HG02798 (cell line): ENCODE measurements at regions not wholly inside any gene's neighbourhood (a gene's known extent, or its start where the extent isn't known, plus 50 kb on each side); places are given as distances from the start of the nearest gene placed in this dataset.
"Not testable (repeated sequence)": the region's sequence is repeated elsewhere in the genome, so short reads cannot be mapped to it uniquely, and the experiment has no call there.

Source experiments
- ATAC-seq: cut with Tn5 transposase; IDR thresholded peaks from one replicate; pipeline ENCODE4 v1.9.1; 2021; ENCODE audit warnings: mild to moderate bottlenecking; ENCODE audit not compliant: unreplicated experiment, poor library complexity

GRCh38 chr2:82259551-82259950 is 1955.0 kb upstream of the LRRTM1 start:
- no peak for ATAC-seq

GRCh38 chr2:82257796-82258555 is 1953.4 kb upstream of the LRRTM1 start:
- no peak for ATAC-seq

DNA sequence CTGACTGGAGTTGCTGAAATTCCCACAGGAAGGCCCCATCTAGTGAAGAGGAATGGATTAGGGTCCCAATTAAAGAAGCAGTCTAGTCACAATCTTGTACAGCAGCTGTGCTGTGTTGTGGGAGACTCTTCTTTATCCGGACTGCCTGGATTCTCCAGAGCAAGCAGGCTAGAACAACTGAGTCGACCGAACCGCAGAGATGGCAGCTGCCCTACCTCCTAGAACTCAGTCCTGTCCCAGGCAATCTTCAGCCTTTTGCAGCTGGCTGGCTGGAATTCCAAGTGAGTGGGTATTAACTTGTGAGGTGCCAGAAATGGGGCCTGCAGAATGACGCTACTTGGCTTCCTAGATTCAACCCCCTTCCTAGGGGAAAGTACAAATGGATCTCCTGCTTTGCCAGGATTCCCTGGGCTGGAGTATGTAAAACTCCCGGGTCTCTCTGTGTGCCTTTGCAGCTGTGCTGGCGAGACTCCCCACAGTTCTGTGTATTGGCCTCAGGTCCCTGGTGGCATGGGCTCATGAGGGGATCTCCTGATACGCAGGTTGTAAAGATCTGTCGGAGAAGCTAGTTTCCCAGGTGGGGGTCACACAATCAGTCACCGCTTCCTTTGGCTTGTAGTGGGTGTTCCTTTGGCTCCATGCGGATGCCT is 1952.6 kb upstream of the LRRTM1 start:
- ATAC-seq, result no peak

DNA sequence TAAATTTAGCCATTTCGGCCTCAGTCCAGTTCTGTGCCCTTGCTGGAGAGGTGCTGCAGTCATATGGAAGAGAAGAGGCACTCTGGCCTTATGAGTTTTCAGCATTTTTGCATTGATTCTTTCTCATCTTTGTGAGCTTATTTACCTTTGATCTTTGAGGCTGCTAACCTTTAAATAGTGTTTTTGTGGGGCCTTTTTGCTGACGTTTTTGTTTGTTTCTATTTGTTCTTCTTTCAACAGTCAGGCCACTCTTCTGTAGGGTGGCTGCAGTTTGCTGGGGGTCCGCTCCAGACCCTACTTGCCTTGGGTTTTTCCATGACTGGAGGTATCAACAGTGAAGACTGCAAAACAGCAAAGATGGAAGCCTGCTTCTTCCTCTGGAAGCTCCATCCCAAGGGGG is 1951.7 kb upstream of the LRRTM1 start:
- no peak for ATAC-seq

GRCh38 chr2:82254728-82255127 is 1950.2 kb upstream of the LRRTM1 start:
- no peak for ATAC-seq

GRCh38 chr2:82246220-82246775 is 1941.7 kb upstream of the LRRTM1 start:
- ATAC-seq, result no peak

- ATAC-seq, result no peak
These were observed 1934.6 kb upstream of the LRRTM1 start for GRCh38 chr2:82239176-82239575.

DNA sequence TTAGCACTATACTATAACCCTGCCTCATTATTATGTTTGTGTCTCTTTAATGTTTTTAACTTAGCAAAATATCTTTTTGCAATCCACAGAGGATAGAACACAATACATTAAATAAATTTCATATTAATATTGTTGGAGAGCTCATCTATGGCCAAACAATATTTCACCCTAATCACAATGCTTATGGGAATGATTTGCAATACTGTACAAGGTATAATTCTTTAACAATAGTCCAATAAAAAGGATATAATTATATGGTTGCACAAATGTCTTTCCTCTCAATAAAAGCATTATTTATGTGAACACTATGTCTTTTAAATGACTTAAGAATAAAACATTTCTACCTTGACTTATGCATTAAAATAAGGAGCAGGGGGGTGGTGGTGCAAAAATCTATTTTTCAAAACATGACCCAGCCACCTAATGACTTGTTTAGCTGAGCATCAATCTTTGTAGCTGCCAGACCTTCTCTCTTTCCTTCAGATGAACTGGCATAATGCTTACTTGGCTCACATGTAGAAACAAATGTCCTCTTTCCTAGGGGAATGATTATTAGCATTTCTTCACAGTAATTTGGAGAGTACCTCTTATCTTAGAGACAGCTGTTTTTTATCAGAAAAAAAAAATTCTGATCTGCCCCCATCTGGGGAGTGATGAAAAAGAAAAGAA is 1933.6 kb upstream of the LRRTM1 start:
- no peak for ATAC-seq

GRCh38 chr2:82234283-82234874 is 1929.8 kb upstream of the LRRTM1 start:
- no peak for ATAC-seq

DNA sequence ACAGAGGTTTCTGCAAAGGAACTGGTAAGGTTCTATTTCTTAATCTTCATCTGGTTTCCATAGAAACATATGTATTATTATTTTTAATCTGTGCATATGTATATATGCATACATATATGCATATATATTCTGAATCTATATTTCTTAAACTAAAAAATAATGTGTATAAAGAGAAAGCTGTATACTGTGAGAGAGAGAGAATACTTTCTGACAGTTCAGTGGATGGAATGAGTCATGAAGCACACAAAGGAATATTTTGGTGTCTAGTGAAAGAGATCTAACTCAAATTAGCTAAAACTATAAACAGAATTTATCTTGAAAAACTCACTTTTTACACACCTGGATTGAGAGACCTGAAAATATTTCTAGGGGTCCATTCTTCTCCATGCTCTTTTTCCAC is 1929.3 kb upstream of the LRRTM1 start:
- no peak for ATAC-seq

- ATAC-seq, result no peak
These were observed 1925.9 kb upstream of the LRRTM1 start for GRCh38 chr2:82230406-82230805.

- no peak for ATAC-seq
These were observed 1921.9 kb upstream of the LRRTM1 start for GRCh38 chr2:82226441-82226840.

GRCh38 chr2:82224301-82224940 is 1919.9 kb upstream of the LRRTM1 start:
- no peak for ATAC-seq

DNA sequence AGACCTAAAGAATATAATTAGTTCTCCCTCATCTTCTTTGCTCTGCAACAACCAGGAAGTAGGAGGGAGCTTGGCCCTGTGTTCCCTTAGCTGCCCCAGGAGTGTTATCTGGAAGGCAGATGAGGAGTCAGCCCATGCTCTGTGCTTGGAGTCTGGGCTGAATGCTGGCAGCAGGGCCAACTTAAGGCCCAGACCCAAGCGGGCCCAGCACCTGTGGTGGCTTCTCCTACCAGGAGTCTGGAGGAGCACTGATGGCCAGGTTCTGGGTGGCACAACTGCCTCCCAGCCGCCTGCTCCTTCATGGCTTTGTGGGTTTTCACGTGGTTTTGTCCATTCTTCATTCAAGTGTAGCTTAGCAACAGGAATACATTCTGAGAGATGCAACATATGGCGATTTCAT is 1910.7 kb upstream of the LRRTM1 start:
- no peak for ATAC-seq

DNA sequence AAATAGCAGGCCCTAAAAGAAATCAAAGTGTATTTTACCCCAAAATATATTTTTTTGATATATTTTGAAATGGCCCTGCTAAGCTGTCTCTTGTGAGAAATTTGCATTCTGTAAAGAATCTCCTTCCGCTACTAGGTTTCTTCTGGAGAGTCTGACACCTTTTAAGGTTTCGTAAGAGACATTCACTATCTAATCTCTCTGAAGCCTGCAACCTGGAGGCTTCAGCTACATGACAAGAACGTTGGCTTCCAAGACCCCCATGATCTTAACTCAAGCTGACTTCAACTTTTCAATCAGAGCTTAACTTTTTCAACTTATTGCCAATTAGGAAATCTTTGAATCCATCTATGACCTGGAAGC is 1894.9 kb upstream of the LRRTM1 start:
- ATAC-seq, result no peak

DNA sequence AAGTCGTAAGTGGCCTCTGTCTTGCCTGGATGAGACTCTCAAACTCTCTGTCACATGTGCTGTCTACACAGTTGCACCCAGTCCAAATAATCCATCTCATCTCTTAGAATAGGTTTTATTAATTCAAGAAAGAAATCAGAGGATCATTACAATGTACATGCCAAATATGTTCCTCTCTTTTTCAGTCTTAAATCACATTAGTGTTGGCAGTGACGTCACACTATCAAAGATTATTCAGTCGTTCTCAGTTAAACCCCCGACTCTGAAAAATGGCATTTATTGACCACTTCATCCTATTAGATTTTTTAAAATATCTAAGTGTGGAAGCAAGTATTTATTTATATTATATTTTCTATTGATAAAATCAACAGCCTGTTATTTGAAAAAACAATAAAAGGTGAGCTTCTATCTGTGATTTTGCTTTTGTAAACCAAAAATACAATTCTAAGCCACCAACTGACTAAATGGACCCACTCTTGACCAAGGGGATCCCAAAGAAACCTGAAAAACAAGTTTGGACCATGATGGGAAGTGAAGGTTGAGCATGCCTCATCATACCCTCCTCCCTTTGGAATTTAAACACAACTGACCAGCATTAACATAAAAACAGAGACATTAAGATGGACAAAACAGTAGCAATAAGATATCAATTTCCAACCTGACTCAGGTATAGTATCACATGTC is 1894.4 kb upstream of the LRRTM1 start:
- ATAC-seq, result no peak

DNA sequence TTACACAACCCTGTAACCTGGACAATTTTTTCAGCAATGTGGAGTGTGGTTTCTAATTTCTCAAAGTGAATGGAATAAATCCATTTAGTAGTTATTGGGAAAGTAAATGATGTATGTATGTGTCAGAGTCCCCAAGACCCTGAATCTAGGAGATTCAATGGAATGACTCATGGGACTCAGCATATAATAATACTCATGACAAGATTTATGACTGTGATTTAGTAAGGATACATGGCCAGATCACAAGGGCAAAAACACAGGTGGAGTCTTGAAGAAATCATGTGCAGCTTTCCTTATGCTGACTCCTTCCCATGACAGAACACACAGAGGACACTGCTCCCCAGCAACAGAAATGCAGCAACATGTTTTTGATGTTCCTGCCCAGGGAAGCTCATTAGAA is 1877.7 kb upstream of the LRRTM1 start:
- ATAC-seq, result no peak

- ATAC-seq, result not testable (repeated sequence)
These were observed 1870.7 kb upstream of the LRRTM1 start for GRCh38 chr2:82175210-82175609.

- ATAC-seq, result no peak
These were observed 1867.9 kb upstream of the LRRTM1 start for GRCh38 chr2:82172483-82172882.

DNA sequence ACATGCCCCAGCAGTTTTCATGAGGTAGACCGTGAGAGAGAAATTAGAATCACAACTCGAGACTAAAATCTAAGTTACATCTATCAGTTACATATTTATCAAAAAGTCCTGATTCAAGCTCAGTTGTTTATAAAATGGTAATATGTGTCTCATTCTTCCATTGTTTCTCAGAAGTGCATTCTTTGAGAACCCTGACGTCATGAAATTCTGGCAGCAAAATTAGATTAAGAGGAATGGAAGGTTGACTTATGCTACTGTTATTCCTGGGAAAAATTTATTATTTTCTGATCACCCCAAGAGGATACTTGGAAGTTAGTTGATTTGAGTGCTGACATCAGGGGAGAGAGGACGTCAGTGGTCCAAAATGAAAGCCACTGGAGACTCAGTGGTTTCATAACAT is 1864.8 kb upstream of the LRRTM1 start:
- no peak for ATAC-seq
